ENCODE measurements at regions not wholly inside any gene's neighbourhood (a gene's known extent, or its start where the extent isn't known, plus 50 kb on each side); places are given as distances from the start of the nearest gene placed in this dataset.

DNA sequence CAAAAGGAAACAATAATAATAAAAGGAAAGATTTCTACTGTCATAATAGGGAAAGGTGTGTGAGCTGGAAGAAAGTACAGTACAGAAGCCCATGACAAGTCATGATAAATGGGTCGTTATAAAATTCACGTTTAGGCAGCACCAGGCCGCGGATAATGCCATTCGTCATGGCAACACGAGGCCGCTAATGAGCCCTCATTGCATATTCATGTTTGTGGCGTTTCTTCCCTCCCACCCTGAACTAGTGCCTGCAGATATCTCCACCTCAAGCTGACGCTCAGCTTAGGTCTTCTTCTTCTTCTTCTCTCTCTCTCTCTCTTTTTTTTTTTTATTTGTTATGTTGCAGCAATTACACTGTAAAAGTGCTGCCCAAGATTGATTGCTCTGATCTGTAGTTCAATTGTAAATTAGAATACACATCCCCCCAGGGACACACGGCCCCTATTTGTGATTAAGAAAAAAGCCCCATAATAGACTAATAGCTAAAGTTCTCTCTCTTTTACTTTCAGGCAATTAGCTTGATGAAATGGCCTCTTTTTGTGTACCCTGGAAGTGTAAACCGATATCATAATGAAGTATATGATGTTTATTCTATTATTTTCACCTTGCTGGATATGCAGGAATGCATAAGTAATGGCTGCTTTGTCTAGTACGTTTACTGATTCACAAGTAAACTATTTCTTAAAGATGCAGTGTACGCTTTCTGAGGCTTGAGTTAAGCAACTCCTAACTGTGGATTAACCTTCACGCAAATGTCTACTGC, 61.9 kb upstream of the NR2F2 start:
- H3K4me1 ChIP-seq = no peaks in the 10 kb centered on the region
- intact Hi-C loops (cut with DNase I) = no loop called here
- 68 to 74% methylated on average over 14 of the region's 14 CpGs for WGBS, 2 donors
- H3K9me3 ChIP-seq = no peaks in the 10 kb centered on the region
- no peak for DNase-seq
- no peak overlapping the region for H3K27ac ChIP-seq
- H3K27me3 ChIP-seq = no peaks in the 10 kb centered on the region
- H3K36me3 ChIP-seq = peaks cover 0 to 7% (median 0%) of the 10 kb centered on the region in 4 donors
- no peak for TF ChIP-seq POLR2AphosphoS5 (IDR thresholded peaks at IDR 0.05)
- TF ChIP-seq POLR2A (IDR thresholded peaks at IDR 0.05) = no peak
- no peak for TF ChIP-seq CTCF (IDR thresholded peaks at IDR 0.05)
- TF ChIP-seq EP300 (IDR thresholded peaks at IDR 0.05) = no peak
- H3K4me3 ChIP-seq = no peak overlapping the region

GRCh38 chr15:96270581-96271172, 59.8 kb upstream of the NR2F2 start:
- Histone ChIP-seq H3K4me3 (no peak overlapping the region), H3K36me3 (peaks cover 0 to 8% (median 3%) of the 10 kb centered on the region in 4 donors), H3K27ac (no peak overlapping the region), H3K27me3 (no peaks in the 10 kb centered on the region), H3K4me1 (no peaks in the 10 kb centered on the region), H3K9me3 (no peaks in the 10 kb centered on the region)
- no peak for DNase-seq
- TF ChIP-seq POLR2A (IDR thresholded peaks at IDR 0.05) (no peak), CTCF (IDR thresholded peaks at IDR 0.05) (no peak), POLR2AphosphoS5 (IDR thresholded peaks at IDR 0.05) (no peak), EP300 (IDR thresholded peaks at IDR 0.05) (no peak)
- intact Hi-C loops (cut with DNase I) = no loop called here
- 68 to 82% methylated on average over 6 of the region's 6 CpGs for WGBS, 2 donors

DNA sequence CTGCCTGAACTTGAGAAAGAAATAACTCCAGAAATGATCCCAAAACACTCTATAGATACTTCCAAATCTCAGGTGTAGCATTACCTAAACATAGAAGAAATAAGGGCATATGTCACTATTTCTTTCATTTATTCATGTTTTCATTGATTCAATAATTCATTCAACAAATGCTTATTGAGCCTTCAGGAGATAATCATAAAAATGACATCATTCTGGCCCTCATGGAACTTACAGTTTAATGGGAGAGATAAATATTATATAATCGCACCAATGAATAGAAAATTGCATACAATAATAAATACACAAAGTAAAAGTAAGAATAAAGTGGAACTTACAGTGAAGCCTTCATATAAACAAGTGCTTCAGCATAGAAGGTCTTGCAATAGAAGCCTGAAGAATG, 58.1 kb upstream of the NR2F2 start:
- H3K4me3 ChIP-seq = no peak overlapping the region
- H3K9me3 ChIP-seq = no peaks in the 10 kb centered on the region
- intact Hi-C loops (cut with DNase I) = no loop called here
- whole genome bisulfite sequencing, 2 donors = 86 to 87% methylated on average over 1 of the region's 1 CpG
- peaks cover 0 to 16% (median 3%) of the 10 kb centered on the region in 4 donors for H3K36me3 ChIP-seq
- DNase-seq = no peak
- no peaks in the 10 kb centered on the region for H3K27me3 ChIP-seq
- no peak overlapping the region for H3K27ac ChIP-seq
- no peaks in the 10 kb centered on the region for H3K4me1 ChIP-seq
- TF ChIP-seq CTCF (IDR thresholded peaks at IDR 0.05) (no peak), POLR2AphosphoS5 (IDR thresholded peaks at IDR 0.05) (no peak), POLR2A (IDR thresholded peaks at IDR 0.05) (no peak), EP300 (IDR thresholded peaks at IDR 0.05) (no peak)

DNA sequence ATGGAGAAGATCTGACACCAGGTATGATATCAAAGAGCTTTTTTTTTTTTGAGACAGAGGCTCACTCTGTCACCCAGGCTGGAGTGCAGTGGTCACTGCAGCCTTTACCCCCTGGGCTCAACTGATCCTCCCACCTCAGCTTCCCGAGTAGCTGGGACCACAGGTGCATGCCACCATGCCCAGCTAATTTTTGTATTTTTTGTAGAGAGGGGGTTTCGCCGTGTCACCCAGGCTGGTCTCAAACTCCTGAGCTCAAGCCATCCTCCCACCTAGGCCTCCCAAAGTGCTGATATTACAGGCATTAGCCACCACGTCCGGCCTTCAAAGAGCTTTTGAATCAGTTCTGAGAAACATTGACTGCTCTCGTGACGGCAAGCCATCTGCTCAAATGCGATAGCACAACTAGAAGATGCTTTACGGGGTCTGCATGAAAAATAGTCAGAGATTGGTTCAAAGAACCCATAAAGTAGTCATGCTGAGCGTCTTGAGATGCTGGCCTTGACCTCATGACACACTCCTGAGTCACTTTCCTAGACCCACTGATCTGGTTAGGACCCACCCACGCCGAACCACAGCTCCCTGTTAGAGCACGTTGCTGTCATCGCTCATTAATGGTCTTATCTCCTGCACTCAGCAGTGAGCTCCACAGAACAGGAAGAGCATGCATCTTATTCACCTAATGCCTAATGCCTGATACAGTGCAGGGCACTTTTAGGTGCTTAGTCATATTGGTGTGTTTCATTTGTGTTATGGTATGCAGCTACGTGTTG, 57.0 kb upstream of the NR2F2 start:
- H3K36me3 ChIP-seq = peaks cover 0 to 27% (median 3%) of the 10 kb centered on the region in 4 donors
- H3K4me3 ChIP-seq = no peak overlapping the region
- no peak for TF ChIP-seq POLR2A (IDR thresholded peaks at IDR 0.05)
- no peak for TF ChIP-seq EP300 (IDR thresholded peaks at IDR 0.05)
- intact Hi-C loops (cut with DNase I) = no loop called here
- no peaks in the 10 kb centered on the region for H3K9me3 ChIP-seq
- no peak for DNase-seq
- no peaks in the 10 kb centered on the region for H3K27me3 ChIP-seq
- H3K4me1 ChIP-seq = no peaks in the 10 kb centered on the region
- H3K27ac ChIP-seq = no peak overlapping the region
- WGBS, 2 donors = 85 to 87% methylated on average over 15 of the region's 15 CpGs

DNA sequence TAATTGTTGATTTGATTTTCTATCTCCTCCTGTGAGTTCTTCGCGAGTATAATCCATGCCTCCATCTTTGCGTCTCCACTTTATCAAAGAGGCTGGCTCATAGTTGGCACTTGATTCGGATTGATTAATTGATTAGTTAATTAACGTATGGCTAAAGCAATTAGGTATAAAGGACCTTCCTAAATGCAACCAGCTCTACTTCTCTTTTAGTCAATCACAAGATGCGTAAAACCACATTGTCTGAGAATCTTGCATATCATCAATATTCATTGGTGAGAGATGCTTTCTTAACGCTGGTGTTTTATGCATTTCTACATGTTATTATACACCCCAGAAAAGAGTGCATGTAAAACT, 56.4 kb upstream of the NR2F2 start:
- WGBS, 2 donors = 76 to 80% methylated on average over 7 of the region's 7 CpGs
- DNase-seq = no peak
- intact Hi-C loops (cut with DNase I) = no loop called here
- Histone ChIP-seq H3K27ac (no peak overlapping the region), H3K9me3 (no peaks in the 10 kb centered on the region), H3K27me3 (no peaks in the 10 kb centered on the region), H3K36me3 (peaks cover 0 to 32% (median 3%) of the 10 kb centered on the region in 4 donors), H3K4me3 (no peak overlapping the region), H3K4me1 (no peaks in the 10 kb centered on the region)
- TF ChIP-seq EP300 (IDR thresholded peaks at IDR 0.05) (no peak), CTCF (IDR thresholded peaks at IDR 0.05) (no peak), POLR2AphosphoS5 (IDR thresholded peaks at IDR 0.05) (no peak), POLR2A (IDR thresholded peaks at IDR 0.05) (no peak)
